Left lung (tissue), 4 donors: ENCODE measurements at regions not wholly inside any gene's neighbourhood (a gene's known extent, or its start where the extent isn't known, plus 50 kb on each side); places are given as distances from the start of the nearest gene placed in this dataset.
"Not testable (repeated sequence)": the region's sequence is repeated elsewhere in the genome, so short reads cannot be mapped to it uniquely, and the experiment has no call there.

Experiments used
- ATAC-seq: fragments of 200-7000 bp; cut with Tn5 transposase; one replicate; pipeline ENCODE4 v1.9.1; 2020; ENCODE audit warnings: moderate library complexity
- DNase-seq, 4 donors: peaks; one replicate each; pipeline ENCODE4 v3.0.0-alpha.2; 2013 to 2020
- H3K27ac ChIP-seq, 2 donors: fragments of 200-600 bp; sonication (generic) in 1 of 2; one replicate each; pipeline versions ENCODE4 v1.5.0 to v1.8.0; 2020 to 2021
- H3K27me3 ChIP-seq, 2 donors: fragments of 200-600 bp; sonication (generic) in 1 of 2; one replicate each; pipeline versions ENCODE4 v1.5.0 to v1.8.0; 2020 to 2021
- H3K36me3 ChIP-seq, 2 donors: fragments of 200-600 bp; sonication (generic) in 1 of 2; one replicate each; pipeline versions ENCODE4 v1.5.0 to v1.8.0; 2020 to 2021
- H3K4me1 ChIP-seq, 2 donors: fragments of 200-600 bp; one replicate each; pipeline ENCODE4 v1.8.0; 2021
- H3K4me3 ChIP-seq, 2 donors: fragments of 200-600 bp; sonication (generic) in 1 of 2; one replicate each; pipeline versions ENCODE4 v1.5.0 to v1.8.0; 2020 to 2021; ENCODE audit warnings: mild to moderate bottlenecking in 1 of 2
- H3K9me3 ChIP-seq, 2 donors: fragments of 200-600 bp; sonication (generic) in 1 of 2; one replicate each; pipeline versions ENCODE4 v1.5.0 to v1.8.0; 2020 to 2021
- CTCF ChIP-seq, 2 donors: fragments of 200-600 bp; sonication (generic) in 1 of 2; IDR thresholded peaks; one replicate each; pipeline versions ENCODE4 v1.5.0 to v1.8.0; 2021; ENCODE audit warnings: antibody characterized with exemption in 2 of 2
- intact Hi-C, 2 donors: fragments of 100-400 bp; cut with DNase I; formaldehyde crosslinking; loops; one replicate each; pipeline versions ENCODE4 v1.11.2 to v1.14.2; 2022
- donor health status: DM: no; HTN: yes; CAD: no.
- donor health status: DM: no; HTN: no; CAD: no.

DNA sequence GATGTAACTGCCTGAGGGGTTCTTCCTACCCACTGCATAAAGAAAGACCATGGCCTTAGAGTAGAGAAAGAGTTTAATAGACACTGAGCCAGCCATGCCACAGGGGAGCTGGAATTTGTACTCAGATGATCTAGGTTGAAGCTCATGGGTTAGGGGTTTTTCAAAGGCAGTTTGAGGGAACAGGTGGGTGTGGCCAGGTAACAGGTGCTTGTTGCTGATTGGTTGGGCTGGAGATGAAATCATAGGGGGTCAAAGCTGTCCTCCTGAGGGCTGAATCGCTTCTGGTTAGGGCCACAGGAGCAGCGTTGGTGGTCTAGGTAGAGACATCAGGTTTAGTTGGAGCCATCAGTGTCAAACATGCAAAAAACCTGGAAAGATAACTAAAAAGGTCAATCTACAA, 59.2 kb upstream of the CSNK1A1L start:
- Histone ChIP-seq H3K9me3 (peaks cover 0 to 18% of the 10 kb centered on the region in 2 donors), H3K27ac (no peak overlapping the region), H3K4me1 (no peaks in the 10 kb centered on the region), H3K4me3 (no peak overlapping the region), H3K36me3 (no peaks in the 10 kb centered on the region), H3K27me3 (no peaks in the 10 kb centered on the region)
- ATAC-seq (no peak), DNase-seq (no peak)
- intact Hi-C loops: no loop called here
- no peak for TF ChIP-seq CTCF (IDR thresholded peaks at IDR 0.05)

GRCh38 chr13:37163641-37164265, 58.3 kb upstream of the CSNK1A1L start:
- ATAC-seq (no peak), DNase-seq (no peak)
- intact Hi-C loops: no loop called here
- H3K36me3 ChIP-seq: no peaks in the 10 kb centered on the region
- no peak for TF ChIP-seq CTCF (IDR thresholded peaks at IDR 0.05)
- H3K27ac ChIP-seq: no peak overlapping the region
- no peaks in the 10 kb centered on the region for H3K27me3 ChIP-seq
- no peaks in the 10 kb centered on the region for H3K4me1 ChIP-seq
- no peak overlapping the region for H3K4me3 ChIP-seq
- peaks cover 0 to 22% of the 10 kb centered on the region in 2 donors for H3K9me3 ChIP-seq

GRCh38 chr13:37158481-37158880, 53.0 kb upstream of the CSNK1A1L start:
- Histone ChIP-seq H3K27ac (no peak overlapping the region), H3K4me1 (no peaks in the 10 kb centered on the region), H3K36me3 (no peaks in the 10 kb centered on the region), H3K27me3 (no peaks in the 10 kb centered on the region), H3K9me3 (peaks cover 0 to 22% of the 10 kb centered on the region in 2 donors), H3K4me3 (no peak overlapping the region)
- intact Hi-C loops: no loop called here
- ATAC-seq: no peak
- DNase-seq: no peak
- TF ChIP-seq CTCF (IDR thresholded peaks at IDR 0.05): no peak

DNA sequence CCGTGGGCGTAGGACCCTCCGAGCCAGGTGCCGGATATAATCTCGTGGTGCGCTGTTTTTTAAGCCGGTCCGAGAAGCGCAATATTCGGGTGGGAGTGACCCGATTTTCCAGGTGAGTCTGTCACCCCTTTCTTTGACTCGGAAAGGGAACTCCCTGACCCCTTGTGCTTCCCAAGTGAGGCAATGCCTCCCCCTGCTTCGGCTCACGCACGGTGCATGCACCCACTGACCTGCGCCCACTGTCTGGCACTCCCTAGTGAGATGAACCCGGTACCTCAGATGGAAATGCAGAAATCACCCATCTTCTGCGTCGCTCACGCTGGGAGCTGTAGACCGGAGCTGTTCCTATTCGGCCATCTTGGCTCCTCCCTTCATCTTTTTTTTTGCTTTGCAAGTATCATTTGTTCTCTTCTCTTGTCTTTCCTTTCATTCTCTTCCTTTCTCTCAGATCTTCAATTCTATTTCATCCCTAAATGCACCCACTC, 50.2 kb upstream of the CSNK1A1L start:
- ATAC-seq, intact Hi-C loops: not testable (repeated sequence)

More for the DNA sequence above, 50.2 kb upstream of the CSNK1A1L start:
- not testable (repeated sequence) for H3K36me3 ChIP-seq, H3K27me3 ChIP-seq, DNase-seq, H3K27ac ChIP-seq, H3K4me1 ChIP-seq, H3K4me3 ChIP-seq
- peaks cover 0 to 15% of the 10 kb centered on the region in 2 donors for H3K9me3 ChIP-seq
